ENCODE measurements at regions not wholly inside any gene's neighbourhood (a gene's known extent, or its start where the extent isn't known, plus 50 kb on each side); places are given as distances from the start of the nearest gene placed in this dataset.

DNA sequence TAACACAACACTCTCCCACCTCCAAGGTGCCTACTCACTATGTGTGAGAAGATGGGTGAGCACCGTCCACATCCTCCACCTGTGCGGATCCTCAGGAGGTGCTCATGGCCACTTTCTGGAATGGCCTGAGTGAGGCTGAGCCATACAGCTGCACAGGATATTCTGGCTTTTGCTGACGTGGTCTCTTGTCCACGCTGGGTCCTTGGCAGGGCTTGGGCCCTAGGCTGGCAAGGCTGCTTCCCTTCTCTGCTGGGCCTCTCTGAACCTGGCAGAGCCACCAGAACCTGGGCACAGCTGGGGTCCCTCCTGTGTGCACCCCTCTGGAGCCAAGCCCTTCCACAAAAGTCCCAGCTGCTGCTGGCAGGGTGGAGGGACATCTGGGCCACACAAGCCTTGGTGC is 56.4 kb upstream of the IER5L start:
- ATAC-seq (ENCODE audit: low read depth in 2 of 2), result no peak
- Mint-ChIP-seq H3K27me3 (peaks cover 5% of the 10 kb centered on the region), H3K27ac (peak overlapping the region; percentile 71 to 98 (median 77)), H3K36me3 (peaks cover 5% of the 10 kb centered on the region), H3K4me3 (peak overlapping the region in 1 of 4 donors; percentile 15), H3K4me1 (peaks cover 7 to 61% (median 36%) of the 10 kb centered on the region in 4 donors), H3K9me3 (peaks cover 0 to 9% (median 2%) of the 10 kb centered on the region in 7 donors)
- no peak overlapping the region for H3K4me3 ChIP-seq (ENCODE audit: low read depth, low read length)
- no peaks in the 10 kb centered on the region for H3K27me3 ChIP-seq (ENCODE audit: control insufficient read depth, insufficient read depth, low read length)
- H3K9me3 ChIP-seq (ENCODE audit: control insufficient read depth in 2 of 2, low read length in 2 of 2), result no peaks in the 10 kb centered on the region
- DNase-seq, result no peak
- peaks cover 46% of the 10 kb centered on the region for H3K4me1 ChIP-seq (ENCODE audit: control insufficient read depth, insufficient read depth, low read length, poor library complexity, severe bottlenecking)
- H3K36me3 ChIP-seq (ENCODE audit: control insufficient read depth, insufficient read depth, low read length), result no peaks in the 10 kb centered on the region
- no peak overlapping the region for H3K27ac ChIP-seq (ENCODE audit: insufficient read depth, low read length, poor library complexity, severe bottlenecking)

GRCh38 chr9:129232839-129233591 is 55.0 kb upstream of the IER5L start:
- H3K36me3 Mint-ChIP-seq, result peaks cover 5% of the 10 kb centered on the region
- no peak for ATAC-seq (ENCODE audit: low read depth in 2 of 2)
- H3K27me3 Mint-ChIP-seq, result peaks cover 10% of the 10 kb centered on the region
- H3K4me3 ChIP-seq (ENCODE audit: low read depth, low read length), result no peak overlapping the region
- H3K4me1 ChIP-seq (ENCODE audit: control insufficient read depth, insufficient read depth, low read length, poor library complexity, severe bottlenecking), result peaks cover 39% of the 10 kb centered on the region
- H3K27ac Mint-ChIP-seq, result peak overlapping the region; percentile 52 to 84 (median 81)
- no peaks in the 10 kb centered on the region for H3K9me3 ChIP-seq (ENCODE audit: control insufficient read depth in 2 of 2, low read length in 2 of 2)
- H3K27me3 ChIP-seq (ENCODE audit: control insufficient read depth, insufficient read depth, low read length), result no peaks in the 10 kb centered on the region
- no peak overlapping the region for H3K4me3 Mint-ChIP-seq
- peaks cover 7 to 52% (median 32%) of the 10 kb centered on the region in 4 donors for H3K4me1 Mint-ChIP-seq
- H3K9me3 Mint-ChIP-seq, result peaks cover 0 to 9% (median 2%) of the 10 kb centered on the region in 7 donors
- no peak for DNase-seq
- no peaks in the 10 kb centered on the region for H3K36me3 ChIP-seq (ENCODE audit: control insufficient read depth, insufficient read depth, low read length)
- no peak overlapping the region for H3K27ac ChIP-seq (ENCODE audit: insufficient read depth, low read length, poor library complexity, severe bottlenecking)

- ATAC-seq (ENCODE audit: low read depth in 2 of 2), result no peak
- Histone ChIP-seq H3K27me3 (ENCODE audit: control insufficient read depth, insufficient read depth, low read length) (no peaks in the 10 kb centered on the region), H3K4me3 (ENCODE audit: low read depth, low read length) (no peak overlapping the region), H3K9me3 (ENCODE audit: control insufficient read depth in 2 of 2, low read length in 2 of 2) (no peaks in the 10 kb centered on the region), H3K36me3 (ENCODE audit: control insufficient read depth, insufficient read depth, low read length) (no peaks in the 10 kb centered on the region), H3K27ac (ENCODE audit: insufficient read depth, low read length, poor library complexity, severe bottlenecking) (no peak overlapping the region), H3K4me1 (ENCODE audit: control insufficient read depth, insufficient read depth, low read length, poor library complexity, severe bottlenecking) (peaks cover 27% of the 10 kb centered on the region)
- Mint-ChIP-seq H3K27me3 (peaks cover 10% of the 10 kb centered on the region), H3K9me3 (peaks cover 0 to 9% (median 2%) of the 10 kb centered on the region in 7 donors), H3K4me3 (no peak overlapping the region), H3K4me1 (peaks cover 7 to 43% (median 21%) of the 10 kb centered on the region in 4 donors), H3K36me3 (peaks cover 5% of the 10 kb centered on the region), H3K27ac (peak overlapping the region in 2 of 3 donors; percentile 32 to 70)
- no peak for DNase-seq
Observed at GRCh38 chr9:129231759-129232158, 53.7 kb upstream of the IER5L start.

DNA sequence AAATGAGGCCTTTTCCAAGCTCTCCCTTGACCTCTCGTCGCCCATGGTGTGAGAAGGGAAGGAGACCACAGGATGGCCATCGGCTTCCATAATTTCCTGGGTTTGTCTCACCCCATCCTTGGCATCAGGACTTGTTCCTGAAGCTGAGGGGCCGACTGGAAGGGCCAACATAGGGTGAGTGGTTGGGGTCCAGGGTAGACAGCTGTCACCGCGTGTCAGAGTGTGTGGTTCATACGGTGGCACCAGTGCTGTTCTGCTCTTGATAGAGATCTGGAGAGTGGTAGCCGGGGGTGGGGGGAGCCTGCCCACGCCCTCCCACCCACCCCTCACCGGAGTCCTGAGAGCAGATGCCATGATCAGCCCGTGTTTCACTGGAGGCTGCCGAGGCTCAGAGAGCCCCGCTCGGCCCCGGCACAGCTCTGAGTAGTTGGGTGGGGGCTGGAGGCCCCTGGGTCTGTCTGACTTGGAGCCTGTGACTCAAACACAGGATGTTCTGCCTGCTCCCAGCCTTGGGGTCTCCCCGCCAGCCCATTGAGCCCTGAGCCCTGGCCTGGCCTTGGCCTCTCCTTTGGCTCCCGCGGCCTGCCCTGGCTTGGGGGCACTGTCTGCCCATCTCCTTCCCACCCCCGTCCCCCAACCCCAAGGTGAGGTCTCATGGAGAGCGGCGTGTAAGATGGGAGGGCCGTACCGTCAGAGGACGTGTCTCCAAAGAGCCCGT is 53.1 kb upstream of the IER5L start:
- peaks cover 0 to 9% (median 2%) of the 10 kb centered on the region in 7 donors for H3K9me3 Mint-ChIP-seq
- ATAC-seq (ENCODE audit: low read depth in 2 of 2) (no peak), DNase-seq (no peak)
- H3K9me3 ChIP-seq (ENCODE audit: control insufficient read depth in 2 of 2, low read length in 2 of 2), result no peaks in the 10 kb centered on the region
- no peaks in the 10 kb centered on the region for H3K27me3 ChIP-seq (ENCODE audit: control insufficient read depth, insufficient read depth, low read length)
- H3K36me3 ChIP-seq (ENCODE audit: control insufficient read depth, insufficient read depth, low read length), result no peaks in the 10 kb centered on the region
- peaks cover 7 to 43% (median 22%) of the 10 kb centered on the region in 4 donors for H3K4me1 Mint-ChIP-seq
- H3K36me3 Mint-ChIP-seq, result peaks cover 5% of the 10 kb centered on the region
- peaks cover 10% of the 10 kb centered on the region for H3K27me3 Mint-ChIP-seq
- peaks cover 24% of the 10 kb centered on the region for H3K4me1 ChIP-seq (ENCODE audit: control insufficient read depth, insufficient read depth, low read length, poor library complexity, severe bottlenecking)
- H3K4me3 ChIP-seq (ENCODE audit: low read depth, low read length), result no peak overlapping the region
- H3K27ac Mint-ChIP-seq, result peak overlapping the region in 2 of 3 donors; percentile 43 to 65
- no peak overlapping the region for H3K4me3 Mint-ChIP-seq
- no peak overlapping the region for H3K27ac ChIP-seq (ENCODE audit: insufficient read depth, low read length, poor library complexity, severe bottlenecking)

GRCh38 chr9:129230302-129230701 is 52.2 kb upstream of the IER5L start:
- Histone ChIP-seq H3K27ac (ENCODE audit: insufficient read depth, low read length, poor library complexity, severe bottlenecking) (no peak overlapping the region), H3K4me3 (ENCODE audit: low read depth, low read length) (no peak overlapping the region), H3K9me3 (ENCODE audit: control insufficient read depth in 2 of 2, low read length in 2 of 2) (no peaks in the 10 kb centered on the region), H3K36me3 (ENCODE audit: control insufficient read depth, insufficient read depth, low read length) (no peaks in the 10 kb centered on the region), H3K27me3 (ENCODE audit: control insufficient read depth, insufficient read depth, low read length) (no peaks in the 10 kb centered on the region), H3K4me1 (ENCODE audit: control insufficient read depth, insufficient read depth, low read length, poor library complexity, severe bottlenecking) (peaks cover 24% of the 10 kb centered on the region)
- Mint-ChIP-seq H3K4me3 (peak overlapping the region in 2 of 4 donors; percentile 4 to 33), H3K4me1 (peaks cover 0 to 43% (median 19%) of the 10 kb centered on the region in 4 donors), H3K36me3 (peaks cover 5% of the 10 kb centered on the region), H3K27ac (peak overlapping the region in 2 of 3 donors; percentile 53 to 78), H3K9me3 (peaks cover 0 to 9% (median 2%) of the 10 kb centered on the region in 7 donors), H3K27me3 (peaks cover 10% of the 10 kb centered on the region)
- DNase-seq (no peak), ATAC-seq (ENCODE audit: low read depth in 2 of 2) (no peak)
